ENCODE measurements at regions not wholly inside any gene's neighbourhood (a gene's known extent, or its start where the extent isn't known, plus 50 kb on each side); places are given as distances from the start of the nearest gene placed in this dataset.

GRCh38 chr9:111176511-111176910 lies 138.2 kb upstream of the LPAR1 start (continued):
- no peak for TF ChIP-seq NR2F2 (IDR thresholded peaks at IDR 0.05)
- TF ChIP-seq YY1 (IDR thresholded peaks at IDR 0.05), result no peak
- no peak for TF ChIP-seq EGR1 (IDR thresholded peaks at IDR 0.05; ENCODE audit: low read depth in 2 of 2)
- no peak for TF ChIP-seq FOXA1 (IDR thresholded peaks at IDR 0.05)
- TF ChIP-seq, protein P1, sequence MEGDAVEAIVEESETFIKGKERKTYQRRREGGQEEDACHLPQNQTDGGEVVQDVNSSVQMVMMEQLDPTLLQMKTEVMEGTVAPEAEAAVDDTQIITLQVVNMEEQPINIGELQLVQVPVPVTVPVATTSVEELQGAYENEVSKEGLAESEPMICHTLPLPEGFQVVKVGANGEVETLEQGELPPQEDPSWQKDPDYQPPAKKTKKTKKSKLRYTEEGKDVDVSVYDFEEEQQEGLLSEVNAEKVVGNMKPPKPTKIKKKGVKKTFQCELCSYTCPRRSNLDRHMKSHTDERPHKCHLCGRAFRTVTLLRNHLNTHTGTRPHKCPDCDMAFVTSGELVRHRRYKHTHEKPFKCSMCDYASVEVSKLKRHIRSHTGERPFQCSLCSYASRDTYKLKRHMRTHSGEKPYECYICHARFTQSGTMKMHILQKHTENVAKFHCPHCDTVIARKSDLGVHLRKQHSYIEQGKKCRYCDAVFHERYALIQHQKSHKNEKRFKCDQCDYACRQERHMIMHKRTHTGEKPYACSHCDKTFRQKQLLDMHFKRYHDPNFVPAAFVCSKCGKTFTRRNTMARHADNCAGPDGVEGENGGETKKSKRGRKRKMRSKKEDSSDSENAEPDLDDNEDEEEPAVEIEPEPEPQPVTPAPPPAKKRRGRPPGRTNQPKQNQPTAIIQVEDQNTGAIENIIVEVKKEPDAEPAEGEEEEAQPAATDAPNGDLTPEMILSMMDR (IDR thresholded peaks at IDR 0.05; ENCODE audit: low read depth, low read length, missing input control), result no peak

DNA sequence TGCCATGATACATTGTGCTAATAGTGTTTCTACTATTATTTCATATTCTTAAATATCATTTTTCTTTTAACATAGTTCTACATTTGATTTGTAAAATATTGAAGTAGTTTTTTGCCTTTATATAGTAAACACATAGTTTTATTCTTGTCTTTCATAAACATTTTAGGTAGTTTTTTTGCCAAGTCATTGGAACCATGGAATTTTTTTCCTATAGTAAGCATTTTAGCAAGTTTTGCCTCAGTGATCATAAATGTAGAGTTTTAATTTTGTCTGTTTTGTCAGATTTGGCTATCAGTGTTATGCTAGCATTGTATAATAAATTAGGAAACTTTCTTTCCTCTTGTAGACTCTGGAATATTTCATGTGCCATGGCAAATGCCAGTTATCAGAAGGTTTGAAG lies 137.1 kb upstream of the LPAR1 start:
- Histone ChIP-seq H3K36me3 (ENCODE audit: control insufficient read depth in 4 of 4, insufficient read depth in 3 of 4, low read depth in 1 of 4, low read length in 3 of 4) (no peaks in the 10 kb centered on the region), H3K27me3 (ENCODE audit: control insufficient read depth in 4 of 4, insufficient read depth in 4 of 4, low read length in 3 of 4) (no peaks in the 10 kb centered on the region), H3K27ac (ENCODE audit: low read depth in 1 of 2, low read length in 2 of 2) (no peak overlapping the region), H3K4me1 (ENCODE audit: control insufficient read depth in 4 of 4, insufficient read depth in 4 of 4, low read length in 3 of 4) (no peaks in the 10 kb centered on the region), H3K4me3 (ENCODE audit: low read depth in 1 of 3, low read length in 3 of 3) (no peak overlapping the region), H3K9me3 (ENCODE audit: control insufficient read depth in 4 of 4, low read length in 3 of 4) (no peaks in the 10 kb centered on the region), H3K9ac (ENCODE audit: low read depth in 1 of 2, low read length in 2 of 2) (no peak overlapping the region)
- DNase-seq (ENCODE audit: low spot score), result no peak
- TF ChIP-seq FOXA1 (IDR thresholded peaks at IDR 0.05), result no peak
- TF ChIP-seq RAD21 (IDR thresholded peaks at IDR 0.05), result no peak
- no peak for TF ChIP-seq HNF4A (conservative IDR thresholded peaks at IDR 0.05)
- no peak for TF ChIP-seq ZBTB33 (IDR thresholded peaks at IDR 0.05)
- no peak for TF ChIP-seq MAX (IDR thresholded peaks at IDR 0.05)
- TF ChIP-seq EGR1 (IDR thresholded peaks at IDR 0.05; ENCODE audit: low read depth in 2 of 2), result no peak
- no peak for TF ChIP-seq RXRA (IDR thresholded peaks at IDR 0.05)
- no peak for TF ChIP-seq HNF4G (IDR thresholded peaks at IDR 0.05)
- TF ChIP-seq ATF3 (IDR thresholded peaks at IDR 0.05), result no peak
- TF ChIP-seq SP1 (IDR thresholded peaks at IDR 0.05), result no peak
- no peak for TF ChIP-seq GABPA (IDR thresholded peaks at IDR 0.05 in 1 of 2, conservative IDR thresholded peaks at IDR 0.05 in 1 of 2)
- TF ChIP-seq, protein P1 (IDR thresholded peaks at IDR 0.05; ENCODE audit: low read depth, low read length, missing input control), result no peak
- no peak for TF ChIP-seq YY1 (IDR thresholded peaks at IDR 0.05)

GRCh38 chr9:111167341-111167740 lies 129.1 kb upstream of the LPAR1 start:
- DNase-seq (ENCODE audit: low spot score), result no peak
- Histone ChIP-seq H3K9ac (ENCODE audit: low read depth in 1 of 2, low read length in 2 of 2) (no peak overlapping the region), H3K36me3 (ENCODE audit: control insufficient read depth in 4 of 4, insufficient read depth in 3 of 4, low read depth in 1 of 4, low read length in 3 of 4) (no peaks in the 10 kb centered on the region), H3K27me3 (ENCODE audit: control insufficient read depth in 4 of 4, insufficient read depth in 4 of 4, low read length in 3 of 4) (peaks cover 0 to 5% (median 0%) of the 10 kb centered on the region in 4 donors), H3K9me3 (ENCODE audit: control insufficient read depth in 4 of 4, low read length in 3 of 4) (peaks cover 0 to 5% (median 2%) of the 10 kb centered on the region in 4 donors), H3K27ac (ENCODE audit: low read depth in 1 of 2, low read length in 2 of 2) (no peak overlapping the region), H3K4me3 (ENCODE audit: low read depth in 1 of 3, low read length in 3 of 3) (no peak overlapping the region), H3K4me1 (ENCODE audit: control insufficient read depth in 4 of 4, insufficient read depth in 4 of 4, low read length in 3 of 4) (no peaks in the 10 kb centered on the region)
- 92% methylated on average over 2 of the region's 2 CpGs for WGBS
- TF ChIP-seq GABPA (IDR thresholded peaks at IDR 0.05 in 1 of 2, conservative IDR thresholded peaks at IDR 0.05 in 1 of 2) (no peak), TAF1 (conservative IDR thresholded peaks at IDR 0.05) (no peak), SP1 (IDR thresholded peaks at IDR 0.05) (no peak), FOXA1 (IDR thresholded peaks at IDR 0.05) (no peak), NR2F2 (IDR thresholded peaks at IDR 0.05) (no peak), ZBTB33 (IDR thresholded peaks at IDR 0.05) (no peak)
- TF ChIP-seq, protein P1 (IDR thresholded peaks at IDR 0.05; ENCODE audit: low read depth, low read length, missing input control), result no peak

All from liver (tissue), 8 donors.